ENCODE measurements at regions not wholly inside any gene's neighbourhood (a gene's known extent, or its start where the extent isn't known, plus 50 kb on each side); places are given as distances from the start of the nearest gene placed in this dataset.

GRCh38 chr6:120228297-120228696, 878.7 kb upstream of the MAN1A1 start:
- ATAC-seq (no peak), DNase-seq (no peak)
- Mint-ChIP-seq H3K9me3 (no peaks in the 10 kb centered on the region), H3K4me1 (ENCODE audit: low read depth) (no peaks in the 10 kb centered on the region), H3K27ac (no peak overlapping the region), H3K27me3 (no peaks in the 10 kb centered on the region), H3K36me3 (ENCODE audit: low read depth) (no peaks in the 10 kb centered on the region), H3K4me3 (no peak overlapping the region)
- TF ChIP-seq, protein P1, sequence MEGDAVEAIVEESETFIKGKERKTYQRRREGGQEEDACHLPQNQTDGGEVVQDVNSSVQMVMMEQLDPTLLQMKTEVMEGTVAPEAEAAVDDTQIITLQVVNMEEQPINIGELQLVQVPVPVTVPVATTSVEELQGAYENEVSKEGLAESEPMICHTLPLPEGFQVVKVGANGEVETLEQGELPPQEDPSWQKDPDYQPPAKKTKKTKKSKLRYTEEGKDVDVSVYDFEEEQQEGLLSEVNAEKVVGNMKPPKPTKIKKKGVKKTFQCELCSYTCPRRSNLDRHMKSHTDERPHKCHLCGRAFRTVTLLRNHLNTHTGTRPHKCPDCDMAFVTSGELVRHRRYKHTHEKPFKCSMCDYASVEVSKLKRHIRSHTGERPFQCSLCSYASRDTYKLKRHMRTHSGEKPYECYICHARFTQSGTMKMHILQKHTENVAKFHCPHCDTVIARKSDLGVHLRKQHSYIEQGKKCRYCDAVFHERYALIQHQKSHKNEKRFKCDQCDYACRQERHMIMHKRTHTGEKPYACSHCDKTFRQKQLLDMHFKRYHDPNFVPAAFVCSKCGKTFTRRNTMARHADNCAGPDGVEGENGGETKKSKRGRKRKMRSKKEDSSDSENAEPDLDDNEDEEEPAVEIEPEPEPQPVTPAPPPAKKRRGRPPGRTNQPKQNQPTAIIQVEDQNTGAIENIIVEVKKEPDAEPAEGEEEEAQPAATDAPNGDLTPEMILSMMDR (IDR thresholded peaks at IDR 0.05) = no peak
- CTCF ChIA-PET = no interaction called here
- intact Hi-C loops (cut with micrococcal nuclease) = no loop called here
- POLR2A ChIA-PET = interaction anchor here (0.6 to 0.7 kb wide), 2 partner anchors 22 to 127 kb away, joined by 3 read pairs; no protein-coding TSS in a partner anchor

GRCh38 chr6:120219339-120219738, 869.8 kb upstream of the MAN1A1 start:
- DNase-seq (no peak), ATAC-seq (no peak)
- ChIA-PET CTCF (no interaction called here), POLR2A (no interaction called here)
- Mint-ChIP-seq H3K36me3 (ENCODE audit: low read depth) (no peaks in the 10 kb centered on the region), H3K27ac (no peak overlapping the region), H3K4me3 (no peak overlapping the region), H3K27me3 (no peaks in the 10 kb centered on the region), H3K9me3 (no peaks in the 10 kb centered on the region), H3K4me1 (ENCODE audit: low read depth) (no peaks in the 10 kb centered on the region)
- intact Hi-C loops (cut with micrococcal nuclease) = no loop called here
- TF ChIP-seq, protein P1 (IDR thresholded peaks at IDR 0.05) = no peak

DNA sequence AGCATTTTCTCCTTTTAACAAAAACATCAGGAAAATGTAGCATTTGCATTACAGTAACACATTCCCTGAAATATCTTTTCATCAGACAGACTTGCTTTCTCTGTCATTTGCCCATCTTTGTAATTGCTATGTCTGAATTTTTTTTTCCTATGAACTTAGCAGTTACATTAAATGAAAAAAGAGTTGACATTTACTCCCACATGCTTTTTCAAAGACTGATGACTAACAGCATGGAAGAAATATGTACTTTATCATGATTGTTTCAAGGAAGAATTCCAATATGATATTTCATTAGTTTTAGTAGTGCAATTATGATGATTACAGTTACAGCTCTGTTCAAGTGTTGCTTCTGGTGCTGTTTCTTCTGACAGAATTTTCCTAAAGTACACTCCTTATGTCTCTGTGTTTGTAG, 864.5 kb upstream of the MAN1A1 start:
- ChIA-PET CTCF (interaction anchor here (0.9 kb wide), 1 partner anchor 472 kb away, joined by 3 read pairs; no protein-coding TSS in a partner anchor), POLR2A (no interaction called here)
- Mint-ChIP-seq H3K27me3 (no peaks in the 10 kb centered on the region), H3K27ac (no peak overlapping the region), H3K9me3 (no peaks in the 10 kb centered on the region), H3K4me1 (ENCODE audit: low read depth) (no peaks in the 10 kb centered on the region), H3K4me3 (no peak overlapping the region), H3K36me3 (ENCODE audit: low read depth) (no peaks in the 10 kb centered on the region)
- TF ChIP-seq, protein P1 (IDR thresholded peaks at IDR 0.05) = no peak
- DNase-seq (no peak), ATAC-seq (no peak)
- intact Hi-C loops (cut with micrococcal nuclease) = no loop called here

GRCh38 chr6:120211955-120212792, 862.6 kb upstream of the MAN1A1 start:
- H3K36me3 Mint-ChIP-seq (ENCODE audit: low read depth) = no peaks in the 10 kb centered on the region
- H3K4me1 Mint-ChIP-seq (ENCODE audit: low read depth) = no peaks in the 10 kb centered on the region
- DNase-seq = no peak
- TF ChIP-seq, protein P1 (IDR thresholded peaks at IDR 0.05) = no peak
- H3K9me3 Mint-ChIP-seq = no peaks in the 10 kb centered on the region
- ATAC-seq = no peak
- no peak overlapping the region for H3K4me3 Mint-ChIP-seq
- ChIA-PET CTCF (no interaction called here), POLR2A (no interaction called here)
- no peaks in the 10 kb centered on the region for H3K27me3 Mint-ChIP-seq
- intact Hi-C loops (cut with micrococcal nuclease) = no loop called here
- no peak overlapping the region for H3K27ac Mint-ChIP-seq

- TF ChIP-seq, protein P1 (IDR thresholded peaks at IDR 0.05) = no peak
- H3K4me1 Mint-ChIP-seq (ENCODE audit: low read depth) = no peaks in the 10 kb centered on the region
- no peaks in the 10 kb centered on the region for H3K36me3 Mint-ChIP-seq (ENCODE audit: low read depth)
- H3K4me3 Mint-ChIP-seq = no peak overlapping the region
- H3K9me3 Mint-ChIP-seq = no peaks in the 10 kb centered on the region
- no peak overlapping the region for H3K27ac Mint-ChIP-seq
- ChIA-PET CTCF (no interaction called here), POLR2A (no interaction called here)
- DNase-seq (no peak), ATAC-seq (no peak)
- intact Hi-C loops (cut with micrococcal nuclease) = no loop called here
- no peaks in the 10 kb centered on the region for H3K27me3 Mint-ChIP-seq
Observed at GRCh38 chr6:120202878-120203277, 853.3 kb upstream of the MAN1A1 start.

Data from activated CD8-positive, alpha-beta T cell treated with anti-CD3 and anti-CD28 coated beads for 36 hours (primary cell).